Ascending aorta (tissue), 2 donors: ENCODE measurements at regions not wholly inside any gene's neighbourhood (a gene's known extent, or its start where the extent isn't known, plus 50 kb on each side); places are given as distances from the start of the nearest gene placed in this dataset.

ENCODE experiments used
- DNase-seq, 2 donors: peaks; one replicate each; pipeline ENCODE4 v3.0.0-alpha.2; 2019; ENCODE audit warnings: low spot score in 2 of 2
- H3K27ac ChIP-seq, 2 donors: fragments of 200-600 bp; sonication (generic); one replicate each; pipeline ENCODE4 v1.5.1; 2016 to 2017; ENCODE audit warnings: mild to moderate bottlenecking in 1 of 2
- H3K27me3 ChIP-seq: fragments of 200-600 bp; sonication (generic); one replicate; pipeline ENCODE4 v1.5.1; 2017
- H3K36me3 ChIP-seq, 2 donors: fragments of 200-600 bp; sonication (generic); one replicate each; pipeline ENCODE4 v1.5.1; 2016
- H3K4me1 ChIP-seq, 2 donors: fragments of 200-600 bp; sonication (generic); one replicate each; pipeline ENCODE4 v1.5.1; 2016 to 2017; ENCODE audit warnings: mild to moderate bottlenecking in 1 of 2
- H3K4me3 ChIP-seq, 2 donors: fragments of 200-600 bp; sonication (generic); one replicate each; pipeline ENCODE4 v1.5.1; 2016 to 2017; ENCODE audit warnings: mild to moderate bottlenecking in 1 of 2
- H3K9me3 ChIP-seq, 2 donors: fragments of 200-600 bp; sonication (generic); one replicate each; pipeline ENCODE4 v1.5.1; 2016
- intact Hi-C: fragments of 100-400 bp; cut with DNase I; formaldehyde crosslinking; loops from one replicate; pipeline ENCODE4 v1.15.1; 2023
- TF ChIP-seq, protein P1 (sequence below), 3 experiments: fragments of 200-600 bp in 2 of 3; fragments of 450-650 bp in 1 of 3; sonication (generic) in 2 of 3; IDR thresholded peaks; one replicate each; pipeline ENCODE4 v1.5.1; 2016 to 2019; ENCODE audit warnings: antibody characterized with exemption in 3 of 3, mild to moderate bottlenecking in 1 of 3, moderate library complexity in 1 of 3

GRCh38 chr20:37598100-37598543 lies 70.4 kb upstream of the BLCAP start:
- intact Hi-C loops = no loop called here
- no peak for DNase-seq
- H3K36me3 ChIP-seq = no peaks in the 10 kb centered on the region
- no peak overlapping the region for H3K27ac ChIP-seq
- TF ChIP-seq, protein P1, sequence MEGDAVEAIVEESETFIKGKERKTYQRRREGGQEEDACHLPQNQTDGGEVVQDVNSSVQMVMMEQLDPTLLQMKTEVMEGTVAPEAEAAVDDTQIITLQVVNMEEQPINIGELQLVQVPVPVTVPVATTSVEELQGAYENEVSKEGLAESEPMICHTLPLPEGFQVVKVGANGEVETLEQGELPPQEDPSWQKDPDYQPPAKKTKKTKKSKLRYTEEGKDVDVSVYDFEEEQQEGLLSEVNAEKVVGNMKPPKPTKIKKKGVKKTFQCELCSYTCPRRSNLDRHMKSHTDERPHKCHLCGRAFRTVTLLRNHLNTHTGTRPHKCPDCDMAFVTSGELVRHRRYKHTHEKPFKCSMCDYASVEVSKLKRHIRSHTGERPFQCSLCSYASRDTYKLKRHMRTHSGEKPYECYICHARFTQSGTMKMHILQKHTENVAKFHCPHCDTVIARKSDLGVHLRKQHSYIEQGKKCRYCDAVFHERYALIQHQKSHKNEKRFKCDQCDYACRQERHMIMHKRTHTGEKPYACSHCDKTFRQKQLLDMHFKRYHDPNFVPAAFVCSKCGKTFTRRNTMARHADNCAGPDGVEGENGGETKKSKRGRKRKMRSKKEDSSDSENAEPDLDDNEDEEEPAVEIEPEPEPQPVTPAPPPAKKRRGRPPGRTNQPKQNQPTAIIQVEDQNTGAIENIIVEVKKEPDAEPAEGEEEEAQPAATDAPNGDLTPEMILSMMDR (IDR thresholded peaks at IDR 0.05) = no peak
- H3K27me3 ChIP-seq = no peaks in the 10 kb centered on the region
- no peak overlapping the region for H3K4me3 ChIP-seq
- H3K9me3 ChIP-seq = no peaks in the 10 kb centered on the region
- H3K4me1 ChIP-seq = no peaks in the 10 kb centered on the region

DNA sequence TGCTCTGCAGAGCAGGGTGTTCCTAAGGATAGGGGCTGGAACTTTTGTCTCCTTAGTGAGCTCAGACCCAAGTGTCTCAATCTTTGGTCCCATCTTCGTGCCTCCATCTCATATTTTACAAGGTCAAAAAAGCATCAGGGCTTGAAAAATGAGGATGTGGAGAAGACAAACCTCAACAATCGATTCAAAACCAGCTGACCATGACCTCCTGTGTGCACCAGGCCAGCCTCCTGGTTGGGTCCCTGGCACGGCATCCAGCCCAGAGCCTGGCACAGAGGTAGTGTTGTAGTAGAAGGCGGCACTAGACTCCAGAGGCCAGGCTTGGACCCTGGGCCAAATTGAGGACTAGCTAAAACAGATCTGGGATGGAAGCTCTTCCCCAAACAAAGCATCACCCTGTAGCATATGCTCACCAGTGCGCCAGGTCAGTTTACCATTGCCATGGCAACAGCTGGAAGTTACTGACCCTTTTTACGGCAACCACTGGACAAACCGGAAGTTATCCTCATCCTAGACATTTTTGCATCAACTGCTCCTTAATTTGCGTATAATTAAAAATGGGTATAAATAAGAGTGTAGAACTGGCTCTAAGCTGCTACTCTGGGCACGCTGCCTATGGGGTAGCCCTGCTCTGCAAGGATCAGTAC lies 69.3 kb upstream of the BLCAP start:
- Histone ChIP-seq H3K27me3 (no peaks in the 10 kb centered on the region), H3K9me3 (no peaks in the 10 kb centered on the region), H3K36me3 (no peaks in the 10 kb centered on the region), H3K4me1 (no peaks in the 10 kb centered on the region), H3K27ac (no peak overlapping the region), H3K4me3 (no peak overlapping the region)
- intact Hi-C loops = no loop called here
- TF ChIP-seq, protein P1 (IDR thresholded peaks at IDR 0.05) = no peak
- no peak for DNase-seq

DNA sequence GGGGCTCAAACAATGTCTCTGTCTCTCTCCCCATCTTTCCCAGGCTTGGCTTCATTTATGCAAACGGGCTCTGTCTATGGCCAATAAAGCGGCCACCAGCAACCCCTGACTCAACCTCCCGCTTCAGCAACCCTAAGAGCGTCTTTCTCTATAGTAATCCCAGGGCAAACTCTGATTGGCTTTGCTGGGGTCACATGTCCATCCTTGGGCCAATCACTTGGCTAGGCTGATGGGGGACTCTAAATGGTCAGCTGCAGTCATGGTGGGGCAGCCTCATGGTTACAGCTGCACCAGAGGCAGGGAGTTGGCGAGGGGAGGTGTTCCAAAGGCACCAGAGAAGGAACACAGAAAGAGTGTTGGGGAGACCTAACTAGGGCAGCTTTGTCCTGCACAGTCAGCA lies 68.5 kb upstream of the BLCAP start:
- TF ChIP-seq, protein P1 (IDR thresholded peaks at IDR 0.05) = no peak
- Histone ChIP-seq H3K27me3 (no peaks in the 10 kb centered on the region), H3K4me3 (no peak overlapping the region), H3K9me3 (no peaks in the 10 kb centered on the region), H3K36me3 (no peaks in the 10 kb centered on the region), H3K27ac (no peak overlapping the region), H3K4me1 (no peaks in the 10 kb centered on the region)
- DNase-seq = no peak
- intact Hi-C loops = no loop called here

DNA sequence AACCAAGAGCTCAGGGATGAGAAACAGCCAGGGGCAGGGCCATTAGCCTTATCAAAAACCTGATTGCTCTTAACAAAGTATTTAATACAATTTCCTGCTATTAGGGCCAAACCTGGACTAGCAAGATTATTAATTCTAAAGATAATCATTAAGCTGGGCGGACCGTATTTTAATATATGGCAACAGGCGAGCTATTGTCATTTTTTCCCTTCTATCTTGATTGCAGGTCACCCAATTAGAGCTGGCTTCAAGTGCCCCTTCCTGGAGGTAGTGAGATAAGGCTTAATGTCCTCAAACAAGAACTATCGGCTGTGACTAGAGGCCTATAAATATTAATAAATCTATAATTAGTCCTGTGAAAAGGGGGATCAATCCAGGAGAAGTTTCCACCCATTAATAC lies 66.0 kb upstream of the BLCAP start:
- Histone ChIP-seq H3K36me3 (no peaks in the 10 kb centered on the region), H3K9me3 (no peaks in the 10 kb centered on the region), H3K4me3 (no peak overlapping the region), H3K27ac (no peak overlapping the region), H3K27me3 (no peaks in the 10 kb centered on the region), H3K4me1 (no peaks in the 10 kb centered on the region)
- intact Hi-C loops = no loop called here
- no peak for DNase-seq
- TF ChIP-seq, protein P1 (IDR thresholded peaks at IDR 0.05) = no peak

DNA sequence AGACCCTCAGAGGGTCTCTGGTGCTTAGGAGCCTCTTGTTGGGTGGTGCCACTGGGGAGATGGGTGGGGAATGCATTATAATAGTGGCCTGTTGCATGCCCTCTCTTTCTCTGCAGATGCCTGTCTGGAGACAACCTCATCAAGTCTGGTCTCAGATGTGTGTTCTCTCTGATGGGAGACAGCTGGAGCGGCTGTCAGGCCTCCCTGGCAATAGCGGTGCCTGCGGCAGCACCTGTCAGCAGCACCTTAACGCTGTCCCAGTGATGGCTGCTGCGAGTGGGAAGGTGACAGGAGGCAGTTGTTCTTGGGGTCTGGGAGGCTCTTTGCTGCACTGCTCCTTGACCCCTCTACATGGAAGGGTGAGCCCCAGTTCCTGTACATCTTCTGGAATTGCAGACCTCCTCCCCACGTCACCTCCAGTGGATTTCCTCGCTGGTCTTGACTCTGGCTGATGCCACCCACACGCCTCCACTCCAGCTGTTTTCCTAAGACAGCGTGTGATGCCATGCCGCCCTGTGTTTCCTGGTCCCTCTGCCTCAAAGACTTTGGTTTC lies 63.3 kb upstream of the BLCAP start:
- H3K36me3 ChIP-seq = no peaks in the 10 kb centered on the region
- no peaks in the 10 kb centered on the region for H3K27me3 ChIP-seq
- no peak overlapping the region for H3K4me3 ChIP-seq
- H3K4me1 ChIP-seq = no peaks in the 10 kb centered on the region
- H3K9me3 ChIP-seq = peaks cover 0 to 9% of the 10 kb centered on the region in 2 donors
- intact Hi-C loops = no loop called here
- H3K27ac ChIP-seq = no peak overlapping the region
- DNase-seq = no peak
- TF ChIP-seq, protein P1 (IDR thresholded peaks at IDR 0.05) = no peak
